ENCODE measurements at regions not wholly inside any gene's neighbourhood (a gene's known extent, or its start where the extent isn't known, plus 50 kb on each side); places are given as distances from the start of the nearest gene placed in this dataset.
A peak's percentile ranks its signal among the peaks of the same experiment; 100 is the strongest.

- Histone ChIP-seq H2BK12ac (ENCODE audit: low read length) (peak overlapping the region; percentile 46), H3K4me3 (ENCODE audit: low read length in 2 of 2) (no peak overlapping the region), H4K91ac (ENCODE audit: low read depth, low read length, poor library complexity) (peak overlapping the region; percentile 79), H3K4me1 (ENCODE audit: control insufficient read depth in 2 of 2, insufficient read depth in 1 of 2, low read depth in 1 of 2, low read length in 2 of 2) (peaks cover 0 to 15% of the 10 kb centered on the region in 2 donors), H2BK15ac (ENCODE audit: low read length) (peak overlapping the region; percentile 2), H2BK120ac (ENCODE audit: low read depth, low read length) (no peak overlapping the region), H4K8ac (ENCODE audit: low read depth, low read length) (no peak overlapping the region), H3K4ac (ENCODE audit: low read length) (no peak overlapping the region), H3K36me3 (replicated peaks in 1 of 2; ENCODE audit: control insufficient read depth in 2 of 2, insufficient read depth in 2 of 2, low read length in 2 of 2) (no peaks in the 10 kb centered on the region), H2BK5ac (ENCODE audit: low read length) (peak overlapping the region; percentile 60), H3K9me3 (replicated peaks in 1 of 2; ENCODE audit: control insufficient read depth in 2 of 2, insufficient read depth in 1 of 2, low read depth in 1 of 2, low read length in 2 of 2) (no peaks in the 10 kb centered on the region), H3K14ac (ENCODE audit: low read length) (no peak overlapping the region), H3K27ac (replicated peaks; ENCODE audit: low read length) (no peak overlapping the region), H3K9ac (ENCODE audit: low read depth, low read length, poor library complexity) (no peak overlapping the region), H3K27me3 (ENCODE audit: control insufficient read depth in 3 of 3, insufficient read depth in 3 of 3, low read depth in 1 of 3, low read length in 3 of 3) (peaks cover 0 to 22% (median 2%) of the 10 kb centered on the region in 3 experiments), H2AK5ac (ENCODE audit: low read depth, low read length) (peak overlapping the region; percentile 59), H3K23ac (ENCODE audit: low read depth, low read length, poor library complexity) (no peak overlapping the region), H3K4me2 (ENCODE audit: insufficient read depth, low read length, poor library complexity, severe bottlenecking) (no peak overlapping the region), H2AFZ (ENCODE audit: low read length) (no peak overlapping the region), H3K18ac (ENCODE audit: low read length) (peak overlapping the region; percentile 84), H3K79me1 (ENCODE audit: low read depth, low read length) (no peaks in the 10 kb centered on the region)
- no CpG with 5 or more reads among the region's 20 CpGs for WGBS, 2 donors (ENCODE audit: extremely low coverage in 2 of 2, insufficient read length in 2 of 2, insufficient replicate concordance in 1 of 2)
- no peak for DNase-seq (ENCODE audit: low spot score)
Measured at GRCh38 chr18:79598633-79599175, 80.9 kb upstream of the CTDP1 start.

GRCh38 chr18:79599441-79599931, 80.1 kb upstream of the CTDP1 start:
- no peak overlapping the region for H3K4me3 ChIP-seq (ENCODE audit: low read length in 2 of 2)
- H3K4me1 ChIP-seq (ENCODE audit: control insufficient read depth in 2 of 2, insufficient read depth in 1 of 2, low read depth in 1 of 2, low read length in 2 of 2): peaks cover 0 to 15% of the 10 kb centered on the region in 2 donors
- no peak overlapping the region for H3K27ac ChIP-seq (replicated peaks; ENCODE audit: low read length)
- H3K23ac ChIP-seq (ENCODE audit: low read depth, low read length, poor library complexity): no peak overlapping the region
- peaks cover 0 to 22% (median 2%) of the 10 kb centered on the region in 3 experiments for H3K27me3 ChIP-seq (ENCODE audit: control insufficient read depth in 3 of 3, insufficient read depth in 3 of 3, low read depth in 1 of 3, low read length in 3 of 3)
- H3K4me2 ChIP-seq (ENCODE audit: insufficient read depth, low read length, poor library complexity, severe bottlenecking): no peak overlapping the region
- no peak overlapping the region for H3K18ac ChIP-seq (ENCODE audit: low read length)
- H3K9ac ChIP-seq (ENCODE audit: low read depth, low read length, poor library complexity): no peak overlapping the region
- H2AK5ac ChIP-seq (ENCODE audit: low read depth, low read length): no peak overlapping the region
- WGBS, 2 donors (ENCODE audit: extremely low coverage in 2 of 2, insufficient read length in 2 of 2, insufficient replicate concordance in 1 of 2): no CpG with 5 or more reads among the region's 19 CpGs
- H4K8ac ChIP-seq (ENCODE audit: low read depth, low read length): no peak overlapping the region
- no peaks in the 10 kb centered on the region for H3K36me3 ChIP-seq (replicated peaks in 1 of 2; ENCODE audit: control insufficient read depth in 2 of 2, insufficient read depth in 2 of 2, low read length in 2 of 2)
- H2AFZ ChIP-seq (ENCODE audit: low read length): no peak overlapping the region
- H4K91ac ChIP-seq (ENCODE audit: low read depth, low read length, poor library complexity): no peak overlapping the region
- no peak overlapping the region for H2BK15ac ChIP-seq (ENCODE audit: low read length)
- no peak overlapping the region for H2BK120ac ChIP-seq (ENCODE audit: low read depth, low read length)
- no peak for DNase-seq (ENCODE audit: low spot score)
- no peak overlapping the region for H3K4ac ChIP-seq (ENCODE audit: low read length)
- no peaks in the 10 kb centered on the region for H3K79me1 ChIP-seq (ENCODE audit: low read depth, low read length)
- H2BK12ac ChIP-seq (ENCODE audit: low read length): no peak overlapping the region
- no peaks in the 10 kb centered on the region for H3K9me3 ChIP-seq (replicated peaks in 1 of 2; ENCODE audit: control insufficient read depth in 2 of 2, insufficient read depth in 1 of 2, low read depth in 1 of 2, low read length in 2 of 2)
- H3K14ac ChIP-seq (ENCODE audit: low read length): no peak overlapping the region
- no peak overlapping the region for H2BK5ac ChIP-seq (ENCODE audit: low read length)

GRCh38 chr18:79600141-79600540, 79.5 kb upstream of the CTDP1 start:
- no peak overlapping the region for H3K18ac ChIP-seq (ENCODE audit: low read length)

GRCh38 chr18:79600596-79600995, 79.0 kb upstream of the CTDP1 start:
- Histone ChIP-seq H3K4ac (ENCODE audit: low read length) (no peak overlapping the region), H3K4me3 (ENCODE audit: low read length in 2 of 2) (no peak overlapping the region), H3K79me1 (ENCODE audit: low read depth, low read length) (no peaks in the 10 kb centered on the region), H3K9ac (ENCODE audit: low read depth, low read length, poor library complexity) (no peak overlapping the region), H4K8ac (ENCODE audit: low read depth, low read length) (no peak overlapping the region), H3K4me2 (ENCODE audit: insufficient read depth, low read length, poor library complexity, severe bottlenecking) (no peak overlapping the region), H2AFZ (ENCODE audit: low read length) (no peak overlapping the region), H3K27me3 (ENCODE audit: control insufficient read depth in 3 of 3, insufficient read depth in 3 of 3, low read depth in 1 of 3, low read length in 3 of 3) (peaks cover 0 to 22% (median 2%) of the 10 kb centered on the region in 3 experiments), H2BK12ac (ENCODE audit: low read length) (no peak overlapping the region), H4K91ac (ENCODE audit: low read depth, low read length, poor library complexity) (no peak overlapping the region), H3K36me3 (replicated peaks in 1 of 2; ENCODE audit: control insufficient read depth in 2 of 2, insufficient read depth in 2 of 2, low read length in 2 of 2) (no peaks in the 10 kb centered on the region), H3K9me3 (replicated peaks in 1 of 2; ENCODE audit: control insufficient read depth in 2 of 2, insufficient read depth in 1 of 2, low read depth in 1 of 2, low read length in 2 of 2) (no peaks in the 10 kb centered on the region), H2BK15ac (ENCODE audit: low read length) (no peak overlapping the region), H2BK5ac (ENCODE audit: low read length) (no peak overlapping the region), H3K14ac (ENCODE audit: low read length) (no peak overlapping the region), H3K18ac (ENCODE audit: low read length) (no peak overlapping the region), H3K27ac (replicated peaks; ENCODE audit: low read length) (no peak overlapping the region), H2AK5ac (ENCODE audit: low read depth, low read length) (no peak overlapping the region), H2BK120ac (ENCODE audit: low read depth, low read length) (no peak overlapping the region), H3K4me1 (ENCODE audit: control insufficient read depth in 2 of 2, insufficient read depth in 1 of 2, low read depth in 1 of 2, low read length in 2 of 2) (peaks cover 0 to 15% of the 10 kb centered on the region in 2 donors), H3K23ac (ENCODE audit: low read depth, low read length, poor library complexity) (no peak overlapping the region)
- no CpG with 5 or more reads among the region's 2 CpGs for WGBS, 2 donors (ENCODE audit: extremely low coverage in 2 of 2, insufficient read length in 2 of 2, insufficient replicate concordance in 1 of 2)
- DNase-seq (ENCODE audit: low spot score): no peak

More at GRCh38 chr18:79600141-79600540, 79.5 kb upstream of the CTDP1 start:
- H2AK5ac ChIP-seq (ENCODE audit: low read depth, low read length): no peak overlapping the region
- no peak overlapping the region for H3K4me3 ChIP-seq (ENCODE audit: low read length in 2 of 2)
- H3K4me1 ChIP-seq (ENCODE audit: control insufficient read depth in 2 of 2, insufficient read depth in 1 of 2, low read depth in 1 of 2, low read length in 2 of 2): peaks cover 0 to 15% of the 10 kb centered on the region in 2 donors
- H4K8ac ChIP-seq (ENCODE audit: low read depth, low read length): no peak overlapping the region
- no peak overlapping the region for H2BK120ac ChIP-seq (ENCODE audit: low read depth, low read length)
- H3K4me2 ChIP-seq (ENCODE audit: insufficient read depth, low read length, poor library complexity, severe bottlenecking): no peak overlapping the region
- no peak overlapping the region for H3K14ac ChIP-seq (ENCODE audit: low read length)
- DNase-seq (ENCODE audit: low spot score): no peak
- no peak overlapping the region for H2BK15ac ChIP-seq (ENCODE audit: low read length)
- H3K27ac ChIP-seq (replicated peaks; ENCODE audit: low read length): no peak overlapping the region
- no peak overlapping the region for H2BK12ac ChIP-seq (ENCODE audit: low read length)
- H3K36me3 ChIP-seq (replicated peaks in 1 of 2; ENCODE audit: control insufficient read depth in 2 of 2, insufficient read depth in 2 of 2, low read length in 2 of 2): no peaks in the 10 kb centered on the region
- no peak overlapping the region for H2BK5ac ChIP-seq (ENCODE audit: low read length)
- H3K27me3 ChIP-seq (ENCODE audit: control insufficient read depth in 3 of 3, insufficient read depth in 3 of 3, low read depth in 1 of 3, low read length in 3 of 3): peaks cover 0 to 22% (median 2%) of the 10 kb centered on the region in 3 experiments
- no peak overlapping the region for H3K4ac ChIP-seq (ENCODE audit: low read length)
- no peak overlapping the region for H3K23ac ChIP-seq (ENCODE audit: low read depth, low read length, poor library complexity)
- no peaks in the 10 kb centered on the region for H3K79me1 ChIP-seq (ENCODE audit: low read depth, low read length)
- H3K9me3 ChIP-seq (replicated peaks in 1 of 2; ENCODE audit: control insufficient read depth in 2 of 2, insufficient read depth in 1 of 2, low read depth in 1 of 2, low read length in 2 of 2): no peaks in the 10 kb centered on the region
- WGBS, 2 donors (ENCODE audit: extremely low coverage in 2 of 2, insufficient read length in 2 of 2, insufficient replicate concordance in 1 of 2): no CpG with 5 or more reads among the region's 6 CpGs
- no peak overlapping the region for H3K9ac ChIP-seq (ENCODE audit: low read depth, low read length, poor library complexity)
- no peak overlapping the region for H2AFZ ChIP-seq (ENCODE audit: low read length)
- H4K91ac ChIP-seq (ENCODE audit: low read depth, low read length, poor library complexity): no peak overlapping the region

Data from neuronal stem cell (in vitro differentiated cells).